SK-N-SH (cell line): ENCODE measurements at regions not wholly inside any gene's neighbourhood (a gene's known extent, or its start where the extent isn't known, plus 50 kb on each side); places are given as distances from the start of the nearest gene placed in this dataset.

Experiments
- EP300 ChIP-seq, 2 experiments: IDR thresholded peaks; 2 replicates each; pipeline versions ENCODE4 v1.4.0 to v1.6.1; 2012; ENCODE audit warnings: borderline replicate concordance in 1 of 2, low read depth in 1 of 2, low read length in 1 of 2
- FOXJ3 ChIP-seq: sonication (generic); formaldehyde crosslinking; IDR thresholded peaks from 2 replicates; pipeline ENCODE4 v1.5.1; 2020; ENCODE audit warnings: mild to moderate bottlenecking, missing genetic modification reagents
- MEF2A ChIP-seq: IDR thresholded peaks from 2 replicates; pipeline ENCODE4 v1.4.0; 2012; ENCODE audit warnings: low read depth, borderline replicate concordance
- NFIC ChIP-seq: IDR thresholded peaks from 2 replicates; pipeline ENCODE4 v1.4.0; 2012; ENCODE audit warnings: borderline replicate concordance
- SIN3A ChIP-seq: IDR thresholded peaks from 2 replicates; pipeline ENCODE4 v1.6.1; 2012; ENCODE audit warnings: low read depth, mild to moderate bottlenecking, low read length, moderate library complexity, borderline replicate concordance
- SMC3 ChIP-seq: IDR thresholded peaks from 2 replicates; pipeline ENCODE4 v1.6.1; 2012; ENCODE audit warnings: low read depth, low read length, improper control_type of control experiment
- TF ChIP-seq, protein P1 (sequence below): fragments of 200-600 bp; sonication (generic); IDR thresholded peaks from 2 replicates; pipeline ENCODE4 v1.6.1; 2017; ENCODE audit warnings: antibody characterized with exemption, mild to moderate bottlenecking, moderate library complexity
- TF ChIP-seq, protein P2 (sequence below): IDR thresholded peaks from 2 replicates; pipeline ENCODE4 v1.4.0; 2012; ENCODE audit warnings: low read depth

GRCh38 chr2:14401873-14402272 is 230.6 kb upstream of the LRATD1 start:
- TF ChIP-seq EP300 (IDR thresholded peaks at IDR 0.05; ENCODE audit: borderline replicate concordance in 1 of 2, low read depth in 1 of 2, low read length in 1 of 2) = no peak
- TF ChIP-seq, protein P1, sequence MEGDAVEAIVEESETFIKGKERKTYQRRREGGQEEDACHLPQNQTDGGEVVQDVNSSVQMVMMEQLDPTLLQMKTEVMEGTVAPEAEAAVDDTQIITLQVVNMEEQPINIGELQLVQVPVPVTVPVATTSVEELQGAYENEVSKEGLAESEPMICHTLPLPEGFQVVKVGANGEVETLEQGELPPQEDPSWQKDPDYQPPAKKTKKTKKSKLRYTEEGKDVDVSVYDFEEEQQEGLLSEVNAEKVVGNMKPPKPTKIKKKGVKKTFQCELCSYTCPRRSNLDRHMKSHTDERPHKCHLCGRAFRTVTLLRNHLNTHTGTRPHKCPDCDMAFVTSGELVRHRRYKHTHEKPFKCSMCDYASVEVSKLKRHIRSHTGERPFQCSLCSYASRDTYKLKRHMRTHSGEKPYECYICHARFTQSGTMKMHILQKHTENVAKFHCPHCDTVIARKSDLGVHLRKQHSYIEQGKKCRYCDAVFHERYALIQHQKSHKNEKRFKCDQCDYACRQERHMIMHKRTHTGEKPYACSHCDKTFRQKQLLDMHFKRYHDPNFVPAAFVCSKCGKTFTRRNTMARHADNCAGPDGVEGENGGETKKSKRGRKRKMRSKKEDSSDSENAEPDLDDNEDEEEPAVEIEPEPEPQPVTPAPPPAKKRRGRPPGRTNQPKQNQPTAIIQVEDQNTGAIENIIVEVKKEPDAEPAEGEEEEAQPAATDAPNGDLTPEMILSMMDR = no peak
- TF ChIP-seq FOXJ3 (CRISPR knock-in tag) = no peak
- TF ChIP-seq SMC3 = no peak
- no peak for TF ChIP-seq SIN3A
- TF ChIP-seq, protein P2, sequence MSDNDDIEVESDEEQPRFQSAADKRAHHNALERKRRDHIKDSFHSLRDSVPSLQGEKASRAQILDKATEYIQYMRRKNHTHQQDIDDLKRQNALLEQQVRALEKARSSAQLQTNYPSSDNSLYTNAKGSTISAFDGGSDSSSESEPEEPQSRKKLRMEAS = no peak
- no peak for TF ChIP-seq NFIC
- TF ChIP-seq MEF2A = no peak
